ENCODE measurements at regions not wholly inside any gene's neighbourhood (a gene's known extent, or its start where the extent isn't known, plus 50 kb on each side); places are given as distances from the start of the nearest gene placed in this dataset.

- TF ChIP-seq EZH2 (IDR thresholded peaks at IDR 0.05; ENCODE audit: borderline replicate concordance, low read depth, low read length, poor library complexity, severe bottlenecking) = no peak
- CTCF ChIA-PET = no interaction called here
- Histone ChIP-seq H3K27ac (ENCODE audit: low read depth, low read length, poor library complexity, severe bottlenecking) (no peak overlapping the region), H3K27me3 (replicated peaks; ENCODE audit: insufficient read depth, low read depth, low read length, poor library complexity) (no peaks in the 10 kb centered on the region), H3K9me3 (ENCODE audit: low read depth, low read length, poor library complexity, severe bottlenecking) (no peaks in the 10 kb centered on the region), H3K4me1 (ENCODE audit: insufficient read depth, low read length, poor library complexity, severe bottlenecking) (no peaks in the 10 kb centered on the region), H3K36me3 (ENCODE audit: insufficient read depth, low read length, poor library complexity, severe bottlenecking) (no peaks in the 10 kb centered on the region), H3K4me3 (ENCODE audit: low read depth, low read length, poor library complexity, severe bottlenecking) (no peak overlapping the region)
- intact Hi-C loops (cut with micrococcal nuclease; ENCODE audit: unreplicated experiment) = no loop called here
- no TSS peak for BruUV-seq (replicated peaks)
- POLR2A ChIA-PET (ENCODE audit: low non-redundant PET) = no interaction called here
- no peak for DNase-seq (ENCODE audit: low spot score)
Measured at GRCh38 chr3:176357891-176358290, 839.4 kb downstream of the TBL1XR1 start.

DNA sequence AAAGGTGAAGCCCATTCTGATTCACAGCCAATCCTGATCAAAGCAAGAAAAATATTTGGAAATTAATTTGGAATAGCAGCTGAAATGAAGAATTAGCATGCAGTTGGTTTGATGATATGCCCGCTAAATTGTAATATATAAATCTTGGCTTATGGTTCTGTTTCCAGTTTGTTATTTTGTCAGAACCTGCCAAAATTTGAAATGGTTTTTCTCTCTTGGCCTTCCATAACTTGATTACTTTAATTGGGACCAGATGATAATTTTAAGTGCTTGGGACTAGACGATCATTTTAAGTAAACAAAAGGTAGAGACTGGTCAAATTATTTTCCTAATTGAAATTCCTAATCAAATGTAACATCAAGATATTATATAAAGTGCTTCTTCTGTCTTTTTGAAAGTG is 842.4 kb downstream of the TBL1XR1 start:
- Histone ChIP-seq H3K27ac (ENCODE audit: low read depth, low read length, poor library complexity, severe bottlenecking) (no peak overlapping the region), H3K27me3 (replicated peaks; ENCODE audit: insufficient read depth, low read depth, low read length, poor library complexity) (no peaks in the 10 kb centered on the region), H3K4me3 (ENCODE audit: low read depth, low read length, poor library complexity, severe bottlenecking) (no peak overlapping the region), H3K4me1 (ENCODE audit: insufficient read depth, low read length, poor library complexity, severe bottlenecking) (no peaks in the 10 kb centered on the region), H3K9me3 (ENCODE audit: low read depth, low read length, poor library complexity, severe bottlenecking) (no peaks in the 10 kb centered on the region), H3K36me3 (ENCODE audit: insufficient read depth, low read length, poor library complexity, severe bottlenecking) (no peaks in the 10 kb centered on the region)
- TF ChIP-seq, protein P1, sequence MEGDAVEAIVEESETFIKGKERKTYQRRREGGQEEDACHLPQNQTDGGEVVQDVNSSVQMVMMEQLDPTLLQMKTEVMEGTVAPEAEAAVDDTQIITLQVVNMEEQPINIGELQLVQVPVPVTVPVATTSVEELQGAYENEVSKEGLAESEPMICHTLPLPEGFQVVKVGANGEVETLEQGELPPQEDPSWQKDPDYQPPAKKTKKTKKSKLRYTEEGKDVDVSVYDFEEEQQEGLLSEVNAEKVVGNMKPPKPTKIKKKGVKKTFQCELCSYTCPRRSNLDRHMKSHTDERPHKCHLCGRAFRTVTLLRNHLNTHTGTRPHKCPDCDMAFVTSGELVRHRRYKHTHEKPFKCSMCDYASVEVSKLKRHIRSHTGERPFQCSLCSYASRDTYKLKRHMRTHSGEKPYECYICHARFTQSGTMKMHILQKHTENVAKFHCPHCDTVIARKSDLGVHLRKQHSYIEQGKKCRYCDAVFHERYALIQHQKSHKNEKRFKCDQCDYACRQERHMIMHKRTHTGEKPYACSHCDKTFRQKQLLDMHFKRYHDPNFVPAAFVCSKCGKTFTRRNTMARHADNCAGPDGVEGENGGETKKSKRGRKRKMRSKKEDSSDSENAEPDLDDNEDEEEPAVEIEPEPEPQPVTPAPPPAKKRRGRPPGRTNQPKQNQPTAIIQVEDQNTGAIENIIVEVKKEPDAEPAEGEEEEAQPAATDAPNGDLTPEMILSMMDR (conservative IDR thresholded peaks at IDR 0.05; ENCODE audit: low read depth, low read length) = no peak
- TF ChIP-seq EZH2 (IDR thresholded peaks at IDR 0.05; ENCODE audit: borderline replicate concordance, low read depth, low read length, poor library complexity, severe bottlenecking) = no peak
- BruUV-seq (replicated peaks) = no TSS peak
- ChIA-PET POLR2A (ENCODE audit: low non-redundant PET) (no interaction called here), CTCF (no interaction called here)
- no peak for DNase-seq (ENCODE audit: low spot score)
- intact Hi-C loops (cut with micrococcal nuclease; ENCODE audit: unreplicated experiment) = no loop called here

DNA sequence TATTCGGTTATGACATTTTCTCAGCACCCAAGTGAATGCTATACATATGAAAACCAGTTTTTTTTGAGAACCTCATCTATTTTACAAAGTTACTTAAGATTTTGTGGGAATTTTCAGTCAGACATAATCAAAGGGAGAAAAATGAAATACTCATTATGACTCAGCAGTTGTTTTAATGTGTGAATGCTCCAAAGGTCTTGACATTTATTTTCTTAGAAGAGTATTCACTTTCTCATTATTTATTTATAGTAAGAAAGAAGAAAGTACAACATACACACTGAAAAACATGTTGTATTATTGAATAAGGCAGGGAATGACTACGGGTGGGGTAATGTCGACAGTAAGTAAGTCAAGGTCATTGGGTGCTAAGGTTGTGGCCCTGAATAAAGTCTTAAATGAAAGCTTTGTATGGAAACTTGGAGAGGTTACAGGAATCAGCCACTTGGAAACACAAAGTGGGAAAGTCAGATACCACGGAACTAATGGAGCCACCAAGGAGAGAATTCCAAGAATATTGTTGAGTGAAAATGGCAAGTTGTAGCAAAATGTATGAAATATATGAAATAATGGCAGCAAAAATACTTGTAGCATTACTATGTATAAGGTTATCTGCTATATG is 844.5 kb downstream of the TBL1XR1 start:
- BruUV-seq (replicated peaks) = no TSS peak
- Histone ChIP-seq H3K36me3 (ENCODE audit: insufficient read depth, low read length, poor library complexity, severe bottlenecking) (no peaks in the 10 kb centered on the region), H3K27me3 (replicated peaks; ENCODE audit: insufficient read depth, low read depth, low read length, poor library complexity) (no peaks in the 10 kb centered on the region), H3K27ac (ENCODE audit: low read depth, low read length, poor library complexity, severe bottlenecking) (no peak overlapping the region), H3K4me3 (ENCODE audit: low read depth, low read length, poor library complexity, severe bottlenecking) (no peak overlapping the region), H3K4me1 (ENCODE audit: insufficient read depth, low read length, poor library complexity, severe bottlenecking) (no peaks in the 10 kb centered on the region), H3K9me3 (ENCODE audit: low read depth, low read length, poor library complexity, severe bottlenecking) (no peaks in the 10 kb centered on the region)
- no peak for DNase-seq (ENCODE audit: low spot score)
- POLR2A ChIA-PET (ENCODE audit: low non-redundant PET) = no interaction called here
- intact Hi-C loops (cut with micrococcal nuclease; ENCODE audit: unreplicated experiment) = no loop called here
- TF ChIP-seq, protein P1 (conservative IDR thresholded peaks at IDR 0.05; ENCODE audit: low read depth, low read length) = no peak
- no peak for TF ChIP-seq EZH2 (IDR thresholded peaks at IDR 0.05; ENCODE audit: borderline replicate concordance, low read depth, low read length, poor library complexity, severe bottlenecking)
- CTCF ChIA-PET = no interaction called here

GRCh38 chr3:176351408-176351807 is 845.9 kb downstream of the TBL1XR1 start:
- no peaks in the 10 kb centered on the region for H3K27me3 ChIP-seq (replicated peaks; ENCODE audit: insufficient read depth, low read depth, low read length, poor library complexity)
- ChIA-PET POLR2A (ENCODE audit: low non-redundant PET) (no interaction called here), CTCF (no interaction called here)
- H3K4me3 ChIP-seq (ENCODE audit: low read depth, low read length, poor library complexity, severe bottlenecking) = no peak overlapping the region
- no peaks in the 10 kb centered on the region for H3K36me3 ChIP-seq (ENCODE audit: insufficient read depth, low read length, poor library complexity, severe bottlenecking)
- H3K27ac ChIP-seq (ENCODE audit: low read depth, low read length, poor library complexity, severe bottlenecking) = no peak overlapping the region
- intact Hi-C loops (cut with micrococcal nuclease; ENCODE audit: unreplicated experiment) = no loop called here
- no peaks in the 10 kb centered on the region for H3K4me1 ChIP-seq (ENCODE audit: insufficient read depth, low read length, poor library complexity, severe bottlenecking)
- TF ChIP-seq, protein P1 (conservative IDR thresholded peaks at IDR 0.05; ENCODE audit: low read depth, low read length) = no peak
- no peak for TF ChIP-seq EZH2 (IDR thresholded peaks at IDR 0.05; ENCODE audit: borderline replicate concordance, low read depth, low read length, poor library complexity, severe bottlenecking)
- DNase-seq (ENCODE audit: low spot score) = no peak
- no TSS peak for BruUV-seq (replicated peaks)
- H3K9me3 ChIP-seq (ENCODE audit: low read depth, low read length, poor library complexity, severe bottlenecking) = no peaks in the 10 kb centered on the region
